Smooth muscle cell (in vitro differentiated cells): ENCODE measurements at regions not wholly inside any gene's neighbourhood (a gene's known extent, or its start where the extent isn't known, plus 50 kb on each side); places are given as distances from the start of the nearest gene placed in this dataset.

Experiments
- DNase-seq: peaks from one replicate; lab custom pipeline; 2025; ENCODE audit not compliant: unreplicated experiment; lab: John Stamatoyannopoulos, UW
- H2AFZ ChIP-seq: fragments of 200-600 bp; sonication (generic); 2 replicates; pipeline ENCODE4 v1.6.0; 2016; ENCODE audit warnings: antibody characterized with exemption, low read depth, mild to moderate bottlenecking
- H3F3A ChIP-seq: fragments of 200-600 bp; sonication (generic); 2 replicates; pipeline ENCODE4 v1.6.0; 2017; ENCODE audit warnings: antibody characterized with exemption, low read depth
- H3K27ac ChIP-seq: fragments of 200-600 bp; sonication (generic); 2 replicates; pipeline ENCODE4 v1.5.1; 2016; ENCODE audit warnings: low read depth, mild to moderate bottlenecking
- H3K27me3 ChIP-seq: fragments of 200-600 bp; sonication (generic); 2 replicates; pipeline ENCODE4 v1.6.1; 2016; ENCODE audit warnings: low read depth, mild to moderate bottlenecking
- H3K36me3 ChIP-seq: fragments of 200-600 bp; sonication (generic); 2 replicates; pipeline ENCODE4 v1.5.1; 2016; ENCODE audit warnings: low read depth
- H3K4me1 ChIP-seq: fragments of 200-600 bp; sonication (generic); 2 replicates; pipeline ENCODE4 v1.5.1; 2016; ENCODE audit warnings: low read depth
- H3K4me2 ChIP-seq: fragments of 200-600 bp; sonication (generic); 2 replicates; pipeline ENCODE4 v1.6.0; 2016; ENCODE audit warnings: mild to moderate bottlenecking
- H3K4me3 ChIP-seq: fragments of 200-600 bp; sonication (generic); 2 replicates; pipeline ENCODE4 v1.5.1; 2016; ENCODE audit warnings: mild to moderate bottlenecking
- H3K79me2 ChIP-seq: fragments of 200-600 bp; sonication (generic); 2 replicates; pipeline ENCODE4 v1.6.0; 2016; ENCODE audit warnings: low read depth, mild to moderate bottlenecking
- H3K9ac ChIP-seq: fragments of 200-600 bp; sonication (generic); 2 replicates; pipeline ENCODE4 v1.6.0; 2016; ENCODE audit warnings: low read depth
- H3K9me3 ChIP-seq: fragments of 200-600 bp; sonication (generic); replicated peaks from 2 replicates; pipeline ENCODE4 v1.5.1; 2016; ENCODE audit warnings: low read depth
- H4K20me1 ChIP-seq: fragments of 200-600 bp; sonication (generic); 2 replicates; pipeline ENCODE4 v1.6.0; 2016; ENCODE audit warnings: low read depth
- CTCF ChIP-seq: fragments of 200-600 bp; sonication (generic); IDR thresholded peaks from 2 replicates; pipeline ENCODE4 v1.5.1; 2017; ENCODE audit warnings: borderline replicate concordance, mild to moderate bottlenecking, antibody characterized with exemption; ENCODE audit not compliant: insufficient read depth, poor library complexity, severe bottlenecking
- WGBS: methylation state at CpG from one replicate; pipeline ENCODE4 v1.1.7; 2016; ENCODE audit warnings: low lambda C conversion rate; 5-methylcytosine and 5-hydroxymethylcytosine counted together

GRCh38 chr1:88451856-88452255, 232.2 kb upstream of the PKN2 start:
- no peak overlapping the region for H3K9ac ChIP-seq
- H3F3A ChIP-seq = no peaks in the 10 kb centered on the region
- no peaks in the 10 kb centered on the region for H3K27me3 ChIP-seq
- H3K36me3 ChIP-seq = no peaks in the 10 kb centered on the region
- no peaks in the 10 kb centered on the region for H3K9me3 ChIP-seq
- DNase-seq = no peak
- no peaks in the 10 kb centered on the region for H3K4me1 ChIP-seq
- H3K4me3 ChIP-seq = no peak overlapping the region
- H3K4me2 ChIP-seq = no peak overlapping the region
- no peaks in the 10 kb centered on the region for H4K20me1 ChIP-seq
- no peak overlapping the region for H3K27ac ChIP-seq
- no peaks in the 10 kb centered on the region for H3K79me2 ChIP-seq
- H2AFZ ChIP-seq = no peak overlapping the region
- no peak for TF ChIP-seq CTCF

GRCh38 chr1:88453295-88453694, 230.8 kb upstream of the PKN2 start:
- no peak overlapping the region for H3K9ac ChIP-seq
- no peaks in the 10 kb centered on the region for H3K79me2 ChIP-seq
- no peak overlapping the region for H3K4me3 ChIP-seq
- no peak overlapping the region for H3K27ac ChIP-seq
- H3K9me3 ChIP-seq = no peaks in the 10 kb centered on the region
- no peaks in the 10 kb centered on the region for H3K27me3 ChIP-seq
- no peaks in the 10 kb centered on the region for H4K20me1 ChIP-seq
- H3K4me1 ChIP-seq = no peaks in the 10 kb centered on the region
- no peaks in the 10 kb centered on the region for H3F3A ChIP-seq
- no peak for DNase-seq
- no peak for TF ChIP-seq CTCF
- no peaks in the 10 kb centered on the region for H3K36me3 ChIP-seq
- no peak overlapping the region for H3K4me2 ChIP-seq
- H2AFZ ChIP-seq = no peak overlapping the region
- whole genome bisulfite sequencing = 91% methylated on average over 7 of the region's 7 CpGs

- H3K36me3 ChIP-seq = no peaks in the 10 kb centered on the region
- no peak overlapping the region for H2AFZ ChIP-seq
- WGBS = 79% methylated on average over 4 of the region's 4 CpGs
- H3K9ac ChIP-seq = no peak overlapping the region
- TF ChIP-seq CTCF = no peak
- no peaks in the 10 kb centered on the region for H3K79me2 ChIP-seq
- peaks cover 6% of the 10 kb centered on the region for H3K27me3 ChIP-seq
- no peaks in the 10 kb centered on the region for H3K4me1 ChIP-seq
- no peaks in the 10 kb centered on the region for H3F3A ChIP-seq
- H3K27ac ChIP-seq = no peak overlapping the region
- H3K4me3 ChIP-seq = no peak overlapping the region
- DNase-seq = no peak
- H3K9me3 ChIP-seq = no peaks in the 10 kb centered on the region
- no peak overlapping the region for H3K4me2 ChIP-seq
- no peaks in the 10 kb centered on the region for H4K20me1 ChIP-seq
These were observed 229.3 kb upstream of the PKN2 start for GRCh38 chr1:88454781-88455180.

- Histone ChIP-seq H3K9ac (no peak overlapping the region), H3K27me3 (peaks cover 6% of the 10 kb centered on the region), H3K9me3 (no peaks in the 10 kb centered on the region), H3K4me2 (no peak overlapping the region), H2AFZ (no peak overlapping the region), H3K4me3 (no peak overlapping the region), H3F3A (no peaks in the 10 kb centered on the region), H3K27ac (no peak overlapping the region), H3K4me1 (no peaks in the 10 kb centered on the region), H4K20me1 (no peaks in the 10 kb centered on the region), H3K36me3 (no peaks in the 10 kb centered on the region), H3K79me2 (no peaks in the 10 kb centered on the region)
- 79% methylated on average over 9 of the region's 9 CpGs for WGBS
- DNase-seq = no peak
- no peak for TF ChIP-seq CTCF
These were observed 228.3 kb upstream of the PKN2 start for GRCh38 chr1:88455621-88456256.
